Neural cell (in vitro differentiated cells): ENCODE measurements at regions not wholly inside any gene's neighbourhood (a gene's known extent, or its start where the extent isn't known, plus 50 kb on each side); places are given as distances from the start of the nearest gene placed in this dataset.

Experiments
- H2AFZ ChIP-seq: fragments of 200-600, 300-800 bp; sonication (generic), shearing (Covaris generic); 2 replicates; pipeline ENCODE4 v1.6.0; 2014; ENCODE audit warnings: low read depth, mild to moderate bottlenecking, antibody characterized with exemption, low read length, moderate library complexity
- H3F3A ChIP-seq: fragments of 200-600 bp; shearing (Covaris generic); 2 replicates; pipeline ENCODE4 v1.6.1; 2016; ENCODE audit warnings: mild to moderate bottlenecking, moderate library complexity, mixed read lengths, antibody characterized with exemption, low read length; ENCODE audit not compliant: insufficient read depth, poor library complexity, severe bottlenecking
- H3K27ac ChIP-seq: fragments of 200-600, 300-800 bp; sonication (generic), shearing (Covaris generic); 2 replicates; pipeline ENCODE4 v1.5.1; 2014; ENCODE audit warnings: mild to moderate bottlenecking, low read length, moderate library complexity
- H3K27me3 ChIP-seq: fragments of 300-800, 200-600 bp; sonication (generic), shearing (Covaris generic); 2 replicates; pipeline ENCODE4 v1.6.0; 2014; ENCODE audit warnings: mild to moderate bottlenecking, low read depth, low read length, moderate library complexity; ENCODE audit not compliant: insufficient read depth
- H3K36me3 ChIP-seq: fragments of 300-800, 200-600 bp; sonication (generic), shearing (Covaris generic); 2 replicates; pipeline ENCODE4 v1.5.1; 2014; ENCODE audit warnings: mild to moderate bottlenecking, antibody characterized with exemption, low read length, moderate library complexity; ENCODE audit not compliant: insufficient read depth
- H3K4me2 ChIP-seq: fragments of 300-800, 200-600 bp; sonication (generic), shearing (Covaris generic); 2 replicates; pipeline ENCODE4 v1.6.0; 2014; ENCODE audit warnings: mild to moderate bottlenecking, low read length
- H3K4me3 ChIP-seq: fragments of 300-800, 200-600 bp; sonication (generic), shearing (Covaris generic); 2 replicates; pipeline ENCODE4 v1.5.1; 2014; ENCODE audit warnings: mild to moderate bottlenecking, low read length, moderate library complexity
- H3K79me2 ChIP-seq: fragments of 200-600 bp; shearing (Covaris generic); replicated peaks from 2 replicates; pipeline ENCODE4 v1.6.0; 2014; ENCODE audit warnings: mild to moderate bottlenecking, low read length, moderate library complexity; ENCODE audit not compliant: insufficient read depth
- H3K9ac ChIP-seq: fragments of 300-800, 200-600 bp; sonication (generic), shearing (Covaris generic); 2 replicates; pipeline ENCODE4 v1.6.1; 2016; ENCODE audit warnings: mild to moderate bottlenecking, low read length, mixed read lengths
- H3K9me2 ChIP-seq: fragments of 200-600 bp; shearing (Covaris generic); 2 replicates; pipeline ENCODE4 v1.6.1; 2016; ENCODE audit warnings: mild to moderate bottlenecking, low read length, mixed read lengths; ENCODE audit not compliant: insufficient read depth
- H3K9me3 ChIP-seq: fragments of 200-600, 300-800 bp; sonication (generic), shearing (Covaris generic); 2 replicates; pipeline ENCODE4 v1.6.1; 2016; ENCODE audit warnings: mild to moderate bottlenecking, mixed run types, low read length, moderate library complexity, mixed read lengths
- H4K20me1 ChIP-seq: fragments of 200-600 bp; shearing (Covaris generic); 2 replicates; pipeline ENCODE4 v1.6.1; 2016; ENCODE audit warnings: mild to moderate bottlenecking, mixed run types; ENCODE audit not compliant: insufficient read depth
- CTCF ChIP-seq: fragments of 450-650 bp; IDR thresholded peaks from 2 replicates; pipeline ENCODE4 v1.5.1; 2014; ENCODE audit warnings: antibody characterized with exemption, mild to moderate bottlenecking, moderate library complexity; ENCODE audit not compliant: poor library complexity, severe bottlenecking
- EP300 ChIP-seq: fragments of 450-650 bp; conservative IDR thresholded peaks from 2 replicates; pipeline ENCODE4 v1.6.1; 2014; ENCODE audit warnings: antibody characterized with exemption, mild to moderate bottlenecking, moderate library complexity; ENCODE audit not compliant: poor library complexity, severe bottlenecking
- EZH2 ChIP-seq: fragments of 200-600, 300-800 bp; shearing (Covaris generic), sonication (generic); IDR thresholded peaks from 2 replicates; pipeline ENCODE4 v1.6.1; 2014; ENCODE audit warnings: antibody characterized with exemption, low read length, borderline replicate concordance, mild to moderate bottlenecking; ENCODE audit not compliant: insufficient read depth, poor library complexity, severe bottlenecking
- MXI1 ChIP-seq: fragments of 450-650 bp; conservative IDR thresholded peaks from 2 replicates; pipeline ENCODE4 v1.6.1; 2014; ENCODE audit warnings: antibody characterized with exemption, mild to moderate bottlenecking; ENCODE audit not compliant: poor library complexity, severe bottlenecking
- POLR2AphosphoS5 ChIP-seq: IDR thresholded peaks from 2 replicates; pipeline ENCODE4 v1.6.1; 2012
- RAD21 ChIP-seq: fragments of 450-650 bp; conservative IDR thresholded peaks from 2 replicates; pipeline ENCODE4 v1.6.1; 2014; ENCODE audit warnings: antibody characterized with exemption, mild to moderate bottlenecking, moderate library complexity
- REST ChIP-seq: IDR thresholded peaks from 2 replicates; pipeline ENCODE4 v1.6.1; 2012; ENCODE audit warnings: borderline replicate concordance
- SMC3 ChIP-seq: fragments of 450-650 bp; conservative IDR thresholded peaks from 2 replicates; pipeline ENCODE4 v1.6.1; 2014; ENCODE audit warnings: antibody characterized with exemption, mild to moderate bottlenecking, moderate library complexity; ENCODE audit not compliant: poor library complexity
- TAF1 ChIP-seq: IDR thresholded peaks from 2 replicates; pipeline ENCODE4 v1.6.1; 2012; ENCODE audit warnings: low read depth

- no peak for TF ChIP-seq MXI1
- TF ChIP-seq EZH2 = no peak
- no peak for TF ChIP-seq POLR2AphosphoS5
- TF ChIP-seq EP300 = no peak
- TF ChIP-seq CTCF = no peak
- TF ChIP-seq REST = no peak
- no peak for TF ChIP-seq RAD21
- no peak for TF ChIP-seq SMC3
- TF ChIP-seq TAF1 = no peak
- Histone ChIP-seq H3K36me3 (peaks cover 3% of the 10 kb centered on the region), H3K4me2 (no peak overlapping the region), H3K9me3 (no peaks in the 10 kb centered on the region), H3K27me3 (no peaks in the 10 kb centered on the region), H3K9me2 (no peaks in the 10 kb centered on the region), H4K20me1 (peaks cover 9% of the 10 kb centered on the region), H3F3A (no peaks in the 10 kb centered on the region), H3K27ac (no peak overlapping the region), H3K9ac (no peak overlapping the region), H3K79me2 (peaks cover 37% of the 10 kb centered on the region), H2AFZ (no peak overlapping the region), H3K4me3 (no peak overlapping the region)
These were observed 146.2 kb upstream of the ROPN1 start for GRCh38 chr3:124138148-124138547.

- H3K9me2 ChIP-seq = no peaks in the 10 kb centered on the region
- no peaks in the 10 kb centered on the region for H3F3A ChIP-seq
- no peaks in the 10 kb centered on the region for H3K27me3 ChIP-seq
- H3K79me2 ChIP-seq = peaks cover 41% of the 10 kb centered on the region
- H3K4me2 ChIP-seq = no peak overlapping the region
- H2AFZ ChIP-seq = no peak overlapping the region
- H3K4me3 ChIP-seq = no peak overlapping the region
- peaks cover 9% of the 10 kb centered on the region for H4K20me1 ChIP-seq
- no peak overlapping the region for H3K27ac ChIP-seq
- H3K9me3 ChIP-seq = no peaks in the 10 kb centered on the region
- no peak overlapping the region for H3K9ac ChIP-seq
- H3K36me3 ChIP-seq = no peaks in the 10 kb centered on the region
- TF ChIP-seq EZH2 = no peak
- TF ChIP-seq CTCF = no peak
- no peak for TF ChIP-seq SMC3
- no peak for TF ChIP-seq EP300
- no peak for TF ChIP-seq RAD21
- no peak for TF ChIP-seq TAF1
- TF ChIP-seq REST = no peak
- no peak for TF ChIP-seq MXI1
- no peak for TF ChIP-seq POLR2AphosphoS5
These were observed 148.8 kb upstream of the ROPN1 start for GRCh38 chr3:124140746-124141145.
